H1 (cell line): ENCODE measurements at regions not wholly inside any gene's neighbourhood (a gene's known extent, or its start where the extent isn't known, plus 50 kb on each side); places are given as distances from the start of the nearest gene placed in this dataset.

Experiments used
- CBX8 ChIP-seq: fragments of 300-800, 300-1000 bp; sonication (generic); IDR thresholded peaks from 2 replicates; pipeline ENCODE4 v1.7.1; 2016; ENCODE audit warnings: low read depth, low read length, borderline replicate concordance
- CEBPB ChIP-seq: IDR thresholded peaks from 2 replicates; pipeline ENCODE4 v1.6.1; 2012; ENCODE audit warnings: low read depth, low read length
- CHD7 ChIP-seq: fragments of 300-600 bp; sonication (generic); IDR thresholded peaks from 2 replicates; pipeline ENCODE4 v1.7.1; 2012; ENCODE audit warnings: low read length, moderate library complexity, mild to moderate bottlenecking, inconsistent platforms; ENCODE audit not compliant: insufficient replicate concordance
- E2F6 ChIP-seq: IDR thresholded peaks from 2 replicates; pipeline ENCODE4 v1.6.1; 2012; ENCODE audit warnings: inconsistent platforms
- FOSL1 ChIP-seq: IDR thresholded peaks from 2 replicates; pipeline ENCODE4 v1.6.1; 2011; ENCODE audit warnings: mild to moderate bottlenecking, low read depth, low read length, moderate library complexity; ENCODE audit not compliant: insufficient read depth
- GABPA ChIP-seq: IDR thresholded peaks from 2 replicates; pipeline ENCODE4 v1.6.1; 2011; ENCODE audit warnings: mild to moderate bottlenecking, low read length, moderate library complexity, borderline replicate concordance; ENCODE audit not compliant: insufficient read depth
- KDM5A ChIP-seq: fragments of 200-600 bp; IDR thresholded peaks from 2 replicates; pipeline ENCODE4 v1.7.1; 2012; ENCODE audit warnings: mild to moderate bottlenecking, low read length, inconsistent platforms, mixed read lengths
- RNF2 ChIP-seq: fragments of 200-900, 300-1000 bp; sonication (generic); IDR thresholded peaks from 2 replicates; pipeline ENCODE4 v1.7.1; 2016; ENCODE audit warnings: borderline replicate concordance, low read depth, mild to moderate bottlenecking, antibody characterized with exemption, low read length; ENCODE audit not compliant: poor library complexity, severe bottlenecking; ENCODE audit errors: missing control alignments

DNA sequence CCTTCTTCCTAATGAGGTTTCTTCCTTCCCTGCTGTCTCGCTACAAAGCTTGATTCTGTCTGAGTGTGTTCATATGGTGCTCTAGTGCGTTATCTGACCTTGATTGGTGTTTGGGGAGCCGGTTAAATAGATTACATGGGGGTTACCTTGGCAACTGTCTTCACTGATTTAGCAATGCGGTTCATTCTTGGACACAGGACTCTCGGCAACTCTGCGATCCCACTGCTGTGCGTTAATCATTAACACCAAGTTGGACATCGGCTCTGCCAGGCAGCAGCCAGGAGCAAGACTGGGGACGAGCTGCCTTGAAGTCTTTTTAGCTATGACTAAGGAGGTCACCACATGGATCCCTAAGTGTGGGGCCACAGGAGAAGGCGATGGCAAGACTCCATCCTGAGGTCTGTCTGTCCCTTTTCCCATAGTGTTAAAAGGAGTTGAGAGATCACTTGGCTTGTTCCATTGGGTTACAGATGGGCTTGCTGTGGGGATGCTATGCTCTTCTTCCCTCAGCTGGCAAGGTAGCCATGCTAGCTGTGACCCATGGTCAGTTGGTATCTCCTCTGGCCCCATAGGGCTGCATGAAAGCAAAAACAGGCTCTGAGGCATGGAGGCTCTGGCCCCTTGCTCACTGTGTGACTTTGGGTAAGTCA is 93.4 kb upstream of the MAMLD1 start (continued):
- TF ChIP-seq CHD7 (no peak), FOSL1 (no peak), RNF2 (no peak), CBX8 (no peak), E2F6 (no peak), KDM5A (no peak), GABPA (no peak), CEBPB (no peak)
